ENCODE measurements at regions not wholly inside any gene's neighbourhood (a gene's known extent, or its start where the extent isn't known, plus 50 kb on each side); places are given as distances from the start of the nearest gene placed in this dataset.

DNA sequence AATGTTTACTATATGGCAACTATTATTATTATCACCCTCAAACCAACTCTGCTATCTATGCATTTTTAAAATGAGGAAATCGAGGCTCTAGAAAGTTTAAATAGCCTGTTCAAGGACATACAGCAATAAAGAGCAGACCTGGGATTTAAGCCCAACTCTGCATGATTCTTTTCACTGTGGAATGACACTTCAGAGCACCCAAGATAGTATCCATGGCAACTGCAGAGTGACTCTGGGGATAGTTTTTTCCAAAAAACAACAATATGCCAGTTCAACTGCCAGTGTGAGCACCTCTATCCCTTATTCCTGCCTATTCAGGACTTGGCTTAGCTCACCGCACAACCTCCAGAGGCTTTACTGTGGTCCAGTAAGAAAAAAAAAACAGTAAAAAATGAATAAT is 293.9 kb downstream of the BRINP2 start:
- TF ChIP-seq POLR2AphosphoS5 (IDR thresholded peaks at IDR 0.05; ENCODE audit: borderline replicate concordance, low read depth, low read length) (no peak), EZH2 (IDR thresholded peaks at IDR 0.05) (no peak)

Measured in SK-N-MC (cell line).